IMR-90 (cell line): ENCODE measurements at regions not wholly inside any gene's neighbourhood (a gene's known extent, or its start where the extent isn't known, plus 50 kb on each side); places are given as distances from the start of the nearest gene placed in this dataset.

Experiments used
- CEBPB ChIP-seq: IDR thresholded peaks from 2 replicates; pipeline ENCODE4 v1.6.1; 2012; ENCODE audit warnings: low read depth, low read length, improper control_type of control experiment
- CHD1 ChIP-seq: IDR thresholded peaks from 2 replicates; pipeline ENCODE4 v1.6.1; 2012; ENCODE audit warnings: low read depth, low read length, improper control_type of control experiment
- CTCF ChIP-seq: conservative IDR thresholded peaks from 2 replicates; pipeline ENCODE4 v1.5.1; 2012; ENCODE audit warnings: mild to moderate bottlenecking, low read depth, low read length, improper control_type of control experiment
- MAFK ChIP-seq: IDR thresholded peaks from 2 replicates; pipeline ENCODE4 v1.6.1; 2012; ENCODE audit warnings: low read depth, low read length, improper control_type of control experiment
- POLR2A ChIP-seq: IDR thresholded peaks from 2 replicates; pipeline ENCODE4 v1.6.1; 2012; ENCODE audit warnings: mild to moderate bottlenecking, low read depth, low read length
- RAD21 ChIP-seq: IDR thresholded peaks from 2 replicates; pipeline ENCODE4 v1.6.1; 2012; ENCODE audit warnings: low read length, improper control_type of control experiment
- RCOR1 ChIP-seq: IDR thresholded peaks from 2 replicates; pipeline ENCODE4 v1.6.1; 2012; ENCODE audit warnings: mild to moderate bottlenecking, low read length, improper control_type of control experiment; ENCODE audit not compliant: insufficient replicate concordance
- RFX5 ChIP-seq: IDR thresholded peaks from 2 replicates; pipeline ENCODE4 v1.8.0; 2012; ENCODE audit warnings: low read depth, mild to moderate bottlenecking, low read length, moderate library complexity
- USF2 ChIP-seq: fragments of 150-350 bp; IDR thresholded peaks from 2 replicates; pipeline ENCODE4 v1.6.1; 2017; ENCODE audit warnings: mild to moderate bottlenecking, antibody characterized with exemption, low read length, low read depth

GRCh38 chr7:125057963-125058362, 128.3 kb upstream of the POT1 start:
- TF ChIP-seq POLR2A = no peak
- TF ChIP-seq CTCF = no peak
- no peak for TF ChIP-seq RAD21
- no peak for TF ChIP-seq MAFK
- no peak for TF ChIP-seq RFX5
- no peak for TF ChIP-seq USF2
- no peak for TF ChIP-seq CEBPB
- no peak for TF ChIP-seq CHD1
- TF ChIP-seq RCOR1 = no peak
